GM21390 (cell line): ENCODE measurements at regions not wholly inside any gene's neighbourhood (a gene's known extent, or its start where the extent isn't known, plus 50 kb on each side); places are given as distances from the start of the nearest gene placed in this dataset.

ENCODE experiments used
- ATAC-seq: cut with Tn5 transposase; IDR thresholded peaks from one replicate; pipeline ENCODE4 v1.9.1; 2021; ENCODE audit not compliant: unreplicated experiment

GRCh38 chr13:85249151-85249550 is 550.1 kb downstream of the SLITRK6 start:
- no peak for ATAC-seq

GRCh38 chr13:85247780-85248179 is 551.4 kb downstream of the SLITRK6 start:
- no peak for ATAC-seq

- ATAC-seq: no peak
Observed at GRCh38 chr13:85243831-85244230, 555.4 kb downstream of the SLITRK6 start.

- no peak for ATAC-seq
Observed at GRCh38 chr13:85241060-85241459, 558.2 kb downstream of the SLITRK6 start.

- ATAC-seq: no peak
Observed at GRCh38 chr13:85236413-85236812, 562.8 kb downstream of the SLITRK6 start.

- ATAC-seq: no peak
Observed at GRCh38 chr13:85230691-85231093, 568.5 kb downstream of the SLITRK6 start.

- no peak for ATAC-seq
Observed at GRCh38 chr13:85228692-85229091, 570.5 kb downstream of the SLITRK6 start.

GRCh38 chr13:85223883-85224656 is 575.1 kb downstream of the SLITRK6 start:
- no peak for ATAC-seq

GRCh38 chr13:85216576-85216975 is 582.6 kb downstream of the SLITRK6 start:
- ATAC-seq: no peak

GRCh38 chr13:85212692-85213091 is 586.5 kb downstream of the SLITRK6 start:
- ATAC-seq: no peak

GRCh38 chr13:85204668-85205344 is 594.4 kb downstream of the SLITRK6 start:
- no peak for ATAC-seq

GRCh38 chr13:85197431-85197830 is 601.8 kb downstream of the SLITRK6 start:
- no peak for ATAC-seq

- ATAC-seq: no peak
Observed at GRCh38 chr13:85194482-85194881, 604.7 kb downstream of the SLITRK6 start.

GRCh38 chr13:85191996-85192718 is 607.1 kb downstream of the SLITRK6 start:
- ATAC-seq: no peak

GRCh38 chr13:85186356-85187045 is 612.7 kb downstream of the SLITRK6 start:
- no peak for ATAC-seq

- no peak for ATAC-seq
Observed at GRCh38 chr13:85174291-85174690, 624.9 kb downstream of the SLITRK6 start.

GRCh38 chr13:85170372-85170771 is 628.8 kb downstream of the SLITRK6 start:
- ATAC-seq: no peak

- ATAC-seq: no peak
Observed at GRCh38 chr13:85166891-85167290, 632.3 kb downstream of the SLITRK6 start.

GRCh38 chr13:85163063-85163462 is 636.2 kb downstream of the SLITRK6 start:
- no peak for ATAC-seq

GRCh38 chr13:85148009-85148408 is 651.2 kb downstream of the SLITRK6 start:
- no peak for ATAC-seq

GRCh38 chr13:85142351-85142927 is 656.8 kb downstream of the SLITRK6 start:
- ATAC-seq: no peak
